Adrenal gland (tissue), 9 donors: ENCODE measurements at regions not wholly inside any gene's neighbourhood (a gene's known extent, or its start where the extent isn't known, plus 50 kb on each side); places are given as distances from the start of the nearest gene placed in this dataset.

Experiments used
- DNase-seq, 7 donors: peaks; one replicate each; pipeline ENCODE4 v3.0.0-alpha.2; 2019 to 2020
- H3K27ac ChIP-seq, 5 donors: fragments of 200-600 bp; sonication (generic) in 4 of 5; 1 replicate in 3 of 5; 2 replicates in 2 of 5; pipeline versions ENCODE4 v1.5.1 to v1.8.0; 2016 to 2020; ENCODE audit warnings: mild to moderate bottlenecking in 1 of 5
- H3K27me3 ChIP-seq: fragments of 200-600 bp; 2 replicates; pipeline ENCODE4 v1.8.0; 2021
- H3K36me3 ChIP-seq, 2 donors: fragments of 200-600 bp; replicated peaks in 1 of 2; 1 replicate in 1 of 2; 2 replicates in 1 of 2; pipeline versions ENCODE4 v1.5.1 to v1.8.0; 2018 to 2022
- H3K4me1 ChIP-seq, 2 donors: fragments of 200-600 bp; replicated peaks in 1 of 2; 1 replicate in 1 of 2; 2 replicates in 1 of 2; pipeline versions ENCODE4 v1.5.1 to v1.8.0; 2018 to 2021
- H3K4me3 ChIP-seq, 4 donors: fragments of 200-600 bp; sonication (generic) in 3 of 4; one replicate each; pipeline ENCODE4 v1.5.1; 2016 to 2018
- H3K9me3 ChIP-seq, 3 donors: fragments of 200-600 bp; sonication (generic) in 1 of 3; replicated peaks in 1 of 3; 1 replicate in 2 of 3; 2 replicates in 1 of 3; pipeline versions ENCODE4 v1.5.1 to v1.8.0; 2016 to 2021
- CTCF ChIP-seq, 6 experiments: fragments of 450-650 bp in 4 of 6; fragments of 200-600 bp in 2 of 6; sonication (generic) in 1 of 6; IDR thresholded peaks; 1 replicate in 5 of 6; 2 replicates in 1 of 6; pipeline versions ENCODE4 v1.5.1 to v1.8.0; 2016 to 2021; ENCODE audit warnings: antibody characterized with exemption in 6 of 6, mild to moderate bottlenecking in 2 of 6, moderate library complexity in 1 of 6
- POLR2A ChIP-seq, 2 donors: fragments of 450-650 bp; IDR thresholded peaks; one replicate each; pipeline ENCODE4 v1.6.1; 2017; ENCODE audit warnings: antibody characterized with exemption in 2 of 2, mild to moderate bottlenecking in 2 of 2, moderate library complexity in 1 of 2
- WGBS, 4 donors: extraction: QIAGEN DNeasy Blood & Tissue Kit in 2 of 4; methylation state at CpG; one replicate each; pipeline versions ENCODE4 v1.1.5 to v1.1.7; 2013 to 2017; 5-methylcytosine and 5-hydroxymethylcytosine counted together
- intact Hi-C, 2 donors: fragments of 100-400 bp; cut with DNase I; formaldehyde crosslinking; loops; one replicate each; pipeline versions ENCODE4 v1.14.1 to v1.15.0; 2022 to 2023
- donor health status: healthy with polysubstance abuse.
- donor health status: Bipolar disorder and iron deficiency.
- donor health status: DM: yes; HTN: yes; CAD: no.
- donor health status: DM: no; HTN: no; CAD: no.
- donor health status: DM: no; HTN: no; CAD: no.

GRCh38 chr5:118703241-118703640 is 285.1 kb downstream of the DTWD2 start:
- Histone ChIP-seq H3K4me3 (no peak overlapping the region), H3K27ac (no peak overlapping the region), H3K27me3 (no peaks in the 10 kb centered on the region), H3K36me3 (no peaks in the 10 kb centered on the region), H3K4me1 (no peaks in the 10 kb centered on the region), H3K9me3 (peaks cover 0 to under 1% (median 0%) of the 10 kb centered on the region in 3 donors)
- WGBS, 4 donors: 78 to 100% (median 80%) methylated on average over 2 of the region's 2 CpGs
- no peak for DNase-seq
- intact Hi-C loops: no loop called here
- TF ChIP-seq POLR2A (IDR thresholded peaks at IDR 0.05): no peak
- no peak for TF ChIP-seq CTCF (IDR thresholded peaks at IDR 0.05)

GRCh38 chr5:118701791-118702190 is 286.6 kb downstream of the DTWD2 start:
- Histone ChIP-seq H3K4me1 (no peaks in the 10 kb centered on the region), H3K27me3 (no peaks in the 10 kb centered on the region), H3K4me3 (no peak overlapping the region), H3K27ac (no peak overlapping the region), H3K9me3 (no peaks in the 10 kb centered on the region), H3K36me3 (no peaks in the 10 kb centered on the region)
- intact Hi-C loops: no loop called here
- no peak for TF ChIP-seq CTCF (IDR thresholded peaks at IDR 0.05)
- TF ChIP-seq POLR2A (IDR thresholded peaks at IDR 0.05): no peak
- DNase-seq: no peak

- Histone ChIP-seq H3K9me3 (no peaks in the 10 kb centered on the region), H3K4me1 (no peaks in the 10 kb centered on the region), H3K36me3 (no peaks in the 10 kb centered on the region), H3K4me3 (no peak overlapping the region), H3K27ac (no peak overlapping the region), H3K27me3 (no peaks in the 10 kb centered on the region)
- no peak for DNase-seq
- WGBS, 4 donors: 31 to 74% (median 38%) methylated on average over 2 of the region's 2 CpGs
- no peak for TF ChIP-seq CTCF (IDR thresholded peaks at IDR 0.05)
- TF ChIP-seq POLR2A (IDR thresholded peaks at IDR 0.05): no peak
- intact Hi-C loops: no loop called here
Measured at GRCh38 chr5:118700510-118700909, 287.8 kb downstream of the DTWD2 start.

GRCh38 chr5:118698774-118699173 is 289.6 kb downstream of the DTWD2 start:
- WGBS, 4 donors: 41 to 69% (median 44%) methylated on average over 2 of the region's 2 CpGs
- Histone ChIP-seq H3K4me1 (no peaks in the 10 kb centered on the region), H3K4me3 (no peak overlapping the region), H3K27ac (no peak overlapping the region), H3K36me3 (no peaks in the 10 kb centered on the region), H3K9me3 (no peaks in the 10 kb centered on the region), H3K27me3 (no peaks in the 10 kb centered on the region)
- intact Hi-C loops: no loop called here
- DNase-seq: no peak
- TF ChIP-seq CTCF (IDR thresholded peaks at IDR 0.05) (no peak), POLR2A (IDR thresholded peaks at IDR 0.05) (no peak)
